CD4-positive, alpha-beta T cell treated with Interleukin-15 for 4 hours (primary cell): ENCODE measurements at regions not wholly inside any gene's neighbourhood (a gene's known extent, or its start where the extent isn't known, plus 50 kb on each side); places are given as distances from the start of the nearest gene placed in this dataset.
"Not testable (repeated sequence)": the region's sequence is repeated elsewhere in the genome, so short reads cannot be mapped to it uniquely, and the experiment has no call there.

Experiments used
- DNase-seq: peaks from one replicate; pipeline ENCODE4 v3.0.0-alpha.2; 2020; ENCODE audit warnings: low spot score

GRCh38 chr3:8143186-8143585 lies 358.4 kb upstream of the LMCD1 start:
- no peak for DNase-seq

DNA sequence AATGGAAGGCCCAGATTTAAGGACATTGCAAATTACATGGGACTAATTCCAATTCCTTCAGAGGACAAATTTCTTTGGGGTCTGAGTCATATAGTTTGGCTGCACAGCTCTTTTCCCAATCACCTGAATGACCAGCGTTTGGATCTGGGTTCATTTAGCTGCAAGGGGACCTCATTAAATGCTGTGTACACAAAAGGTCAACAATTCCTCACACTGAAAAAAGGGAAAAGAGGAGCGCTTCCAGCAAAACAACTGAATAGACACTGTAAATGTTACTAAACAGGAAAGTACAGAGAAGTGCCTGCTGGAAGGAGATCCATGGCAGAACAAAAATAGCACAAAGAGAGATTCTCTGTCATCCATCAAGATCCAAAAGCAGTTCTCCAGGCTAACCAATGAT lies 356.0 kb upstream of the LMCD1 start:
- DNase-seq, result no peak

- DNase-seq, result no peak
Observed at GRCh38 chr3:8147711-8148110, 353.9 kb upstream of the LMCD1 start.

DNA sequence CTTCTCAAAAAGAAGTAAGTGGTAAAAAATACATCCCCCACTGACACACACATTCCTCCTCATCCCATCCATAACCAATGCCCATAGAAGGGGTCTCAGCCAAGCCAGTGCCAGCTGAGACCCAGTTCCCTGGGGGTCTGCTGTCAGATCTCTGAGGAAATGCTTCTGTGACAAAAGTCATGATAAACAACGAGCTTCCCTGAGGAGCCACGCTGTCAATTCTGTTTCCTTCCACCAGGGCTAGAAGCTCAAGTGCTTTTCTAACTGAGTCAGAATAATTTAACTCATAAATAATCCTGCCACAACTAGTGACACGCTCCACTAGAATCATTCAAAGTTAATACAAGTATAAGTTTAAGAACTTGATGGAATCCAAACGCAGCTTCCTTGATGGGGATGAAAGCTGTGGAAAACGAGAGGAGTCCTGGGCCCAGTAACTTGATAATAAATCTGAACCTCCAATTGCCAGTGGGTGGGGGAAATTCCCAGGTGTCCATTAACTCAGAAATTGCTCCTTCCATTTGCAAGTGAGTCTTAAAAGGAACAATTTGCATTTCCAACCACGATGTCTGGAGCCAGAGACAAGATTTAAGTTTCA lies 348.7 kb upstream of the LMCD1 start:
- no peak for DNase-seq

DNA sequence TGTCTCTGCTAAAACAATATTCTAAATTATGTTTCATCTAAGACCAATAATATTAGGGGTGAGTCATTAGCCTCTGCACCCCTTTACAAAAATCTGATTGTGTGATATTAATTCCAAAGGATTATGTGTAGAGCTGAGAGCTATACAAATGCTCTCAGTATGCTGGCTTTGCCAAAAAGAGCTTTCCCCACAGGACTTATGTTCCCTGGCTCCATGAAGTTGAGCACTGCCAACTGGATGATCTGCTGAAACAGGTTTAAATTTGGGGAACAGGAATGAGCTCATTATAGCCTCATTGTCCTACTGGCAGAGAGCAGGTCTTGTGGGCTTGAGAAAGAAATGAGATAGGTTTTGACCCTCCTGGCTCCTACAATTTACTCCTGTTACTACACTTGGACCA lies 347.8 kb upstream of the LMCD1 start:
- DNase-seq, result no peak

DNA sequence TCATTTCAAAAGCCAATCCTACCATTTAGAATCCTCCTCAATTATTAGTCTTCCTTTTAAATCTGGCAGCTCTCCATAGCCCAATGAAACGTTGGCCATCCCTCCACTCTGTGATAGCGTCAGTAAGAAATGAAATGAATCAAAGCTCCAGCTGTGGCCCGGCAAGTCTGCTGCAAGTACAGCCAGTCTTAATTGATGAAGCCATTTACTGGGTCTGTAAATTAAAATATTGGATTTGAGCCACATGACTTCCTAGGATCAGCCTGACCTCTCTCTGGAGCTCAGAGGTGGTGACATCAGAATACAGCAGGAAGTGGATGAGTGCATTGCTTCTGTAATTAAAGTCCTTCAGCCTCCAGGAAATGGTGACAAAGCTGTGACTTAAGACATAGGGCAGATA lies 347.0 kb upstream of the LMCD1 start:
- DNase-seq, result no peak

DNA sequence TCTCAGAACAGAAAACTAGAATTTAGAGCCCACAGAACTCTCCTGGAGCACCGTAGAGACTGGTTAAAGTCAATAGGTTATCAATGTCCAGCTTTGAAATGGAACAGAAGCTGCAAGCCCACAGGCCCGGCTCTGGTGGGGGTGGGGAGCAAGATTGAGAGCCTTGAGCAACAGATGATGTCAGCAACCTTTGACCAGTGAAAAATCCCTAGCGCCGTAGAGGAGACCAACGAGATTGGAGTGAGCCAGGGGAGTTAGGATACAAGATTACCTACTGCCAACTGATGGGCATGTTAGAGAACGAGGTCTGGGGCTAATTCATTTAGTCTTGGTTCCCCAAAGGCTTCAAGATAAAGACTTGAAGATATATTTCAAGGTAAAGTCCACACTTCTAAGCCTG lies 345.5 kb upstream of the LMCD1 start:
- DNase-seq, result no peak

DNA sequence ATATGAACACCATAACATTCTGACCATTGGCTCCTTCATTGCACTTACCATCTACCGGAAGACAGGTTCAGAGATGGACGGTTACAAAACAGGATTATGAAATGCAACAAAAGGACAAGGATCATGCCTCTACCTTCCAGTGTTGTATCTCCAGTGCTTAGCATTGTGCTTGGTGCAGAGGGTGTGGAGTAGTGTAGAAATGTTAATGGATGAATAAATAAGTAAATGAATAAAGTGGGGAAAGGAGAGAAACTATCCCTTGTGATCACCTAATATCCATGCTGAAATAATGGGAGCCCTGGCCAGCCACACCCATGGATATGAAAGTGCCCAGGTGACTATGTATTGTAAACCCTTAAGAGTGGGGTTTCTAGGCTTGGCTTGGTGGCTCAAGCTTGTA lies 344.8 kb upstream of the LMCD1 start:
- no peak for DNase-seq

GRCh38 chr3:8157640-8158039 lies 344.0 kb upstream of the LMCD1 start:
- no peak for DNase-seq

DNA sequence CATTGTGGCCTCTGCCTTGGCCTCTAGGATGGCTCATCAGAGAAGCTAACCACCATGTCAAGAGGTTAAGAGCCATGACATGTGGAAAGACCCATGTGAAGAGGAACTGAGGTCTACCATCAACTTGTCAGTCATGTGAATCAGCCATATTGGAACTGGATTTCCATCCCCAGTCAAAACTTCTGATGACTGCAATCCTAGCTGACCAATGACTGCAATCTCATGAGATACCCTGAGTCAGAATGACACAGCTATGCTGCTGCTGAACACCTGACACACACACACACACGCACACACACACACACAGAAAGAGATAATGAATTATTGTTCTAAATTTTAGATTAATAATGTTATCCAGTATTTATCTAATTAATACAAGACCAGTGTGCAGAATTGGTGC lies 337.5 kb upstream of the LMCD1 start:
- no peak for DNase-seq

DNA sequence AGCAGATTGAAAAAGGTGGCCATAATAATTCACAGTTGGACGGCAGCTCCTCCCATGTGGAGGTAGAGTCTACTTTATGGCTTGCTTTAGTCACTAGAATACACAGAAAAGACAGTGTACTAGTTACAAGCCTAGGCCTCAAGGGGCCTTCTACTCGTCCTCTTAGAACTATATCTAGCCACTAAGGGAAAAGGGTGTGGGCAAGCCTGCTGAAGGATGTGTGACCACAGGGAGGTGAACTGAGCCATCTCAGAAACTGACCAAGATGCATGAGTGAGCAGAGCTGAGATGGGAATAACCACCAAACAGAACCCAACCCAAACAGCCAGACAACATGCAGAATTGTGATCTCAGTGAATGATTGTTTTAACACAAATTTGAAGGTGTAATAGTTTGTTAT lies 335.6 kb upstream of the LMCD1 start:
- DNase-seq, result no peak

- DNase-seq, result no peak
Observed at GRCh38 chr3:8170971-8171508, 330.6 kb upstream of the LMCD1 start.

DNA sequence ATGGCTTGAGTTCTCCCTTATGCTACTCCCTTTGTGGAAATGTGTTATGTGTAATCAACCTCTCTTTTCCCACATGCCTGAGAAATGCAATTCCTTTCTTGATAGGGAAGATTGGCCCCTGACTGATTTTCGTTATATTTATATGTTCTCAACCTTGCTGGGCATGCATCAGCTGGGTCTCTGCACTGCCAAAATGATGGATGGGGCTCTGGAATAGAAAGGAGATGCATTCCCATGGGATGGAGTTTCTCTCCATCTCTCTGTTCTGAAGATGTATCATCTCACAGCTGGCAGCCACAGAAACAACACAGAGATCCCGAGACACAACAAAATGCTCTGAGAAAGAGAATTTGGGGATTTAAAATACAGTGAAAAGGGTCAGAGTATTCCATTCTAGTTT lies 327.7 kb upstream of the LMCD1 start:
- DNase-seq, result no peak

DNA sequence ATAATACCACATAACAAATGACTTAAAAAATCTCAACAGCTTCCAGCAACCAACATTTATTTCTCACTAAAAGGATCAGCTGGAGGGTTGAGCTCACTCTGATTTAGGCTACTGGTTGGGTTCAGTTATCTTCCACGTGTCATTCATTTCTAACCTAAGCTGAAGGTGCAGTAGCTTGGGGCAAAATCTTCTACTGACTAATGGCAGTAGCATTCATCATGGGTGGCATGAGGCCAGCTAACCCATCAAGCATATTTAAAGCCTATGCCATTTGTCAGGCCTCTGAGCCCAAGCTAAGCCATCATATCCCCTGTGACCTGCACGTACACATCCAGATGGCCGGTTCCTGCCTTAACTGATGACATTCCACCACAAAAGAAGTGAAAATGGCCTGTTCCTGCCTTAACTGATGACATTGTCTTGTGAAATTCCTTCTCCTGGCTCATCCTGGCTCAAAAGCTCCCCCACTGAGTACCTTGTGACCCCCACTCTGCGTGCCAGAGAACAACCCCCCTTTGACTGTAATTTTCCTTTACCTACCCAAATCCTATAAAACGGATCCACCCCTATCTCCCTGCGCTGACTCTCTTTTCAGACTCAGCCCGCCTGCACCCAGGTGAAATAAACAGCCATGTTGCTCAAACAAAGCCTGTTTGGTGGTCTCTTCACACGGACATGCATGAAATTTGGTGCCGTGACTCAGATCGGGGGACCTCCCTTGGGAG lies 324.7 kb upstream of the LMCD1 start:
- not testable (repeated sequence) for DNase-seq

GRCh38 chr3:8178516-8178915 lies 323.1 kb upstream of the LMCD1 start:
- DNase-seq, result not testable (repeated sequence)

GRCh38 chr3:8182904-8183303 lies 318.7 kb upstream of the LMCD1 start:
- DNase-seq, result no peak

DNA sequence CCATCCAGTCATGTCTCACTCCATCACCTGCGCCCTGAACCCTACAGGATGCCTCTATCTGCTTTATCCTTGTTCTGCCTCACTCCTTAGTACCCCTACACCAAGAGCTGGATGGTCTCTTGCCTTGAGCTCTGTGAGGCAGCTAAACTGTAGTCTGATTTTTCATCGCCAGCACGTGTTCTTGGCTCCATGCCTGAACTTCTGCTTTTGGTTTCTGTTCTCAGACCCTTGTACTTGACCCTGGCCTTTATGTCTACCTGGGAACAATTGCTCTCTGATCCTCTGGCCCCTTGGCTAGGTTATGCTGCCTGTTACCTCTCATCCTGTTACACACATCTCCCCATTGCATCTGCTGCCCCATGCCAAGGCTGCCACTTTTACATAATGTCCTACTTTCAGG lies 318.0 kb upstream of the LMCD1 start:
- DNase-seq, result no peak

- no peak for DNase-seq
Observed at GRCh38 chr3:8186213-8186612, 315.4 kb upstream of the LMCD1 start.

GRCh38 chr3:8187996-8188395 lies 313.6 kb upstream of the LMCD1 start:
- DNase-seq, result no peak

- no peak for DNase-seq
Observed at GRCh38 chr3:8189051-8189450, 312.6 kb upstream of the LMCD1 start.

DNA sequence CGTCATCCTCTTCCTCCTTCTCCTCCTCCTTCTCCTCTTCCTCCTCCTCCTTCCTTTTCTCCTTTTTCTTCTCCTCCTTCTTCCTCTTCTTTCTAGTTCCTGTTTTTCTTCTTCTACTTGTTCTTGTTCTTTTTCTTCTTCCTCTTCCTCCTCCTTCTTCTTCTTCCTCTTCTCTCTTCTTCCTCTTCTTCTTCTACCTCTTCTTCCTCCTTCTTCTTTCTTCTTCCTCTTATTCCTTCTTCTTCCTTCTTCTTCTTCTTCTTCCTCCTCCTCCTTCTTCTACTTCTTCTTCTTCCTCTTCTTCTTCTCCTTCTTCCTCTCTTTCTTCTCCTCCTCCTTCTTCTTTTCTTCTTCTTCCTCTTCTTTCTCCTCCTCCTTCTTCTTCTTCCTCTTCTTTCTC lies 310.2 kb upstream of the LMCD1 start:
- DNase-seq, result no peak

- DNase-seq, result no peak
Observed at GRCh38 chr3:8197384-8197783, 304.2 kb upstream of the LMCD1 start.

DNA sequence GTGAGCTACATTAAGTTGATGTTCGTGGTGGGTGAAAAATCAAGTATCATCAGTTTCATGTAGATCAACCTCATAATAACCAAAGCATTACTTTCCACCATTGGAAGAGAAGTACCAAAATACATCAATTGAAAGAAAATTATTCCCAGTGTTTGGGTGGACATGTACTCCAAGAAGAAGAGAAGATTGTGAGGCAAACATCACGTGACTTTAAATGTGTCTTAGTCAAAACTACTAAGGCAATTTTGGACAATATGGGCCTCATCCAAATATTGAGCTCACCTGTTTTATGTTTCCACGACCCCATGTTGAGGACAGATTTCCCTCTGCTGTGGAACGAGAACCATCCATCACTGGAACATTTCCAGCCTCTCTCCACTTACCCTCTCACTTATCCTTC lies 303.0 kb upstream of the LMCD1 start:
- no peak for DNase-seq

DNA sequence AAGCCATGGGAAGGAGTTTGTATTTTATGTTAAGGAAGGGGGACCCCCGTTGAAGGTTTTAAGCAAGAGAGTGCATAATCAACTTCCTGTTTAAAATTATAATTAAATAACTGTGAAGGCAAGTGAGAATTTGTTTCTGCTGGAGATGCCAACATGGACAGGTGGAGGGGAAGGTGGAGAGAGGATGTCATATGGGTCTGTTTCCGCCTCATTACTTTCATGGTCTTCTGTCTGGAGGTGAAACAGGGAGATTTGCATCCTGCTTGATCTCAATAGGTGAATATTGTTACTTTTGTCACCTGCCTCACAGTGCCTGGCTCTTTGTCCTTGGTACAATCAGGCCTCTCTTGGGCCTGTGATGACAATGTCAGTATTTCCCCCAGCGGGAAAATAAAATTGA lies 300.6 kb upstream of the LMCD1 start:
- DNase-seq, result no peak
